NK-92 treated with Interleukin-12 subunit alpha and Interleukin-12 subunit beta, amount 100 ng/mL, for 24 hours (cell line): ENCODE measurements at regions not wholly inside any gene's neighbourhood (a gene's known extent, or its start where the extent isn't known, plus 50 kb on each side); places are given as distances from the start of the nearest gene placed in this dataset.

Source experiments
- DNase-seq: peaks from one replicate; lab custom pipeline; 2025; lab: John Stamatoyannopoulos, UW

GRCh38 chr14:85475113-85475512, 54.8 kb upstream of the FLRT2 start:
- DNase-seq: no peak

GRCh38 chr14:85479306-85479705, 50.6 kb upstream of the FLRT2 start:
- no peak for DNase-seq

DNA sequence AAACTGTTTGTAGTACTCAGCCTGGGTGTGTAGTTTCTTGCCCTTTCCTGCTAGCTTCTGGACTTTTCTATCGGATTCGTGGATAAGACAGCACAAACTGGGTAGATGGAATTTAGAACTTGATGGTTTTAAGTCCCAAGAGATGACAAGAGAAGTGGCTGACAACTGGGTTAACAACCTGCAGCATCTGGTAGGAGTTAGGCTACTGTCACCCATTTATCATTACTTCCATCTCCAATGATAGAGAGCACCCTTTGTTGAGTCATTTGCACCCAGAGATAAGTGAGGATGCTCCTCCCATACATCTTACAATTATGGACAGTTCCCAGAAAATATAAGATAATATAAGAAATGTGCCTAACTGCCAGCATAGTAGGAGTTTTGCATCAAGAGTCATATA, 50.2 kb upstream of the FLRT2 start:
- DNase-seq: no peak
